Mesendoderm (in vitro differentiated cells): ENCODE measurements at regions not wholly inside any gene's neighbourhood (a gene's known extent, or its start where the extent isn't known, plus 50 kb on each side); places are given as distances from the start of the nearest gene placed in this dataset.
A peak's percentile ranks its signal among the peaks of the same experiment; 100 is the strongest.

ENCODE experiments used
- DNase-seq: peaks from one replicate; pipeline ENCODE4 v3.0.0; 2013
- H2AK5ac ChIP-seq: 2 replicates; pipeline ENCODE4 v1.6.1; 2013; ENCODE audit warnings: low read length, inconsistent platforms
- H2BK120ac ChIP-seq: 2 replicates; pipeline ENCODE4 v1.6.1; 2013; ENCODE audit warnings: low read depth, mild to moderate bottlenecking, low read length, moderate library complexity, mixed read lengths
- H2BK15ac ChIP-seq: replicated peaks from 2 replicates; pipeline ENCODE4 v1.6.1; 2013; ENCODE audit warnings: low read depth, mild to moderate bottlenecking, moderate library complexity
- H2BK5ac ChIP-seq: 2 replicates; pipeline ENCODE4 v1.6.1; 2013; ENCODE audit warnings: low read length, inconsistent platforms
- H3K18ac ChIP-seq: 2 replicates; pipeline ENCODE4 v1.6.1; 2013; ENCODE audit warnings: mild to moderate bottlenecking, low read length, mixed read lengths
- H3K23ac ChIP-seq: one replicate; pipeline ENCODE4 v1.6.1; 2013; ENCODE audit warnings: low read length
- H3K27ac ChIP-seq: 2 replicates; pipeline ENCODE4 v1.5.1; 2013; ENCODE audit warnings: low read depth, mild to moderate bottlenecking, inconsistent platforms, low read length, moderate library complexity
- H3K27me3 ChIP-seq: 2 replicates; pipeline ENCODE4 v1.6.1; 2013; ENCODE audit warnings: low read length, control low read depth, mild to moderate bottlenecking, inconsistent platforms; ENCODE audit not compliant: insufficient read depth, poor library complexity
- H3K36me3 ChIP-seq: 2 replicates; pipeline ENCODE4 v1.6.1; 2013; ENCODE audit warnings: low read length, inconsistent platforms; ENCODE audit not compliant: control insufficient read depth, insufficient read depth
- H3K4ac ChIP-seq: one replicate; pipeline ENCODE4 v1.6.1; 2013; ENCODE audit warnings: low read depth, mild to moderate bottlenecking, low read length, moderate library complexity
- H3K4me1 ChIP-seq: 2 replicates; pipeline ENCODE4 v1.6.1; 2013; ENCODE audit warnings: low read depth, low read length, inconsistent platforms; ENCODE audit not compliant: control insufficient read depth
- H3K4me2 ChIP-seq: 2 replicates; pipeline ENCODE4 v1.6.1; 2013; ENCODE audit warnings: low read length
- H3K4me3 ChIP-seq: 2 replicates; pipeline ENCODE4 v1.5.1; 2013; ENCODE audit warnings: mild to moderate bottlenecking, low read length
- H3K56ac ChIP-seq: one replicate; pipeline ENCODE4 v1.6.1; 2013; ENCODE audit warnings: low read length
- H3K79me1 ChIP-seq: 2 replicates; pipeline ENCODE4 v1.6.1; 2013; ENCODE audit warnings: low read length, inconsistent platforms
- H3K79me2 ChIP-seq: 2 replicates; pipeline ENCODE4 v1.6.1; 2013; ENCODE audit warnings: mild to moderate bottlenecking, low read length; ENCODE audit not compliant: control insufficient read depth, insufficient read depth
- H3K9ac ChIP-seq: 2 replicates; pipeline ENCODE4 v1.6.1; 2013; ENCODE audit warnings: low read length, inconsistent platforms
- H4K5ac ChIP-seq: one replicate; pipeline ENCODE4 v1.6.1; 2013; ENCODE audit warnings: low read length
- H4K8ac ChIP-seq: one replicate; pipeline ENCODE4 v1.6.1; 2013; ENCODE audit warnings: low read depth, mild to moderate bottlenecking, control low read depth, low read length, moderate library complexity
- WGBS: extraction: QIAGEN DNeasy Blood & Tissue Kit; methylation state at CpG from one replicate; pipeline ENCODE4 v1.1.7; 2013; ENCODE audit warnings: low lambda C conversion rate, missing lambda C conversion rate; ENCODE audit not compliant: insufficient coverage; ENCODE audit errors: extremely low coverage; 5-methylcytosine and 5-hydroxymethylcytosine counted together

DNA sequence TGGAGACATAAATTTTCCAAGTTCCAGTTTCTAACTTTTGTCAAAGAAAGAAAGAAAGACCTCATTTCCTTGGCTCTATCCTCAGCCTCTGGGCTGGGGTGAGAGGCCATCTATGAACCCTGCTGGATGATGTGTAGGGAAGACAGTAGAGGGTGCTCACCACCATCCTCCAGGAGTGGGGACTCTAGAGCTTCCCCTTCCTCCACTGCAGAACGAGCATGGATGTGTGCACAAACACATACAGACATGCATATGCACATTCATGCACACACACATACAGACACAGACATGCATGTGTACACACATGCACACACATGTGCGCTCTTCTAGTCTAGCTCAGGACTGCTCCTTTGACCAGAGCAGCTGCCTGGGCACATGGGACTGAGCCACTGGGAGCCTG, 565.8 kb downstream of the BUD13 start:
- H3K9ac ChIP-seq = no peak overlapping the region
- DNase-seq = no peak
- H2BK120ac ChIP-seq = no peak overlapping the region
- H2BK15ac ChIP-seq = no peak overlapping the region
- no CpG with 5 or more reads among the region's 2 CpGs for WGBS
- H3K79me2 ChIP-seq = no peaks in the 10 kb centered on the region
- no peak overlapping the region for H3K27ac ChIP-seq
- H3K56ac ChIP-seq = no peak overlapping the region
- no peak overlapping the region for H3K18ac ChIP-seq
- no peak overlapping the region for H3K4me2 ChIP-seq
- no peaks in the 10 kb centered on the region for H3K4me1 ChIP-seq
- H3K4ac ChIP-seq = no peak overlapping the region
- no peak overlapping the region for H3K23ac ChIP-seq
- H2BK5ac ChIP-seq = no peak overlapping the region
- H3K4me3 ChIP-seq = no peak overlapping the region
- H4K5ac ChIP-seq = no peak overlapping the region
- H3K27me3 ChIP-seq = no peaks in the 10 kb centered on the region
- no peak overlapping the region for H2AK5ac ChIP-seq
- H4K8ac ChIP-seq = no peak overlapping the region
- H3K79me1 ChIP-seq = no peaks in the 10 kb centered on the region
- no peaks in the 10 kb centered on the region for H3K36me3 ChIP-seq

DNA sequence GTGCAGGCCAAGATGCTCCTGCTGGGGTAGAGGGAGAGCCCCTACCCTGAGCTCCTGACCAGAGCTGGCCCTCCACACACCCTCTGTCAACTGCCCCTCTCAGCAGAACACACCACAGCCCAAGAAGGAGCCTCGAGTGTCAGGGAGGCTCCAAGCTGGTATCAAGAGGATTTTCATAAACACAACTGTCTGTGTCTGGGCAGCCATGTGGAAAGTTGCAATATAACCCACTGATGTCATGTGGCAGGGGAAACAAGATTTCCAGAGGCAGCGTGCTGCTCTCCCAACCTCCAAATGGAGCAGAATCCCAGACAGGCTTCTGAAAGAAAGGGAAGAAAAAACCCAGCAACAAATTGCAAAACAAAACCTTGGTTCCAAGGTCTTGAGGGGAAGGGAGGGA, 569.9 kb downstream of the BUD13 start:
- no peaks in the 10 kb centered on the region for H3K4me1 ChIP-seq
- H2AK5ac ChIP-seq = no peak overlapping the region
- WGBS = no CpG with 5 or more reads among the region's 2 CpGs
- H3K4me2 ChIP-seq = no peak overlapping the region
- H3K27ac ChIP-seq = no peak overlapping the region
- no peak overlapping the region for H3K56ac ChIP-seq
- DNase-seq = no peak
- no peaks in the 10 kb centered on the region for H3K79me2 ChIP-seq
- no peaks in the 10 kb centered on the region for H3K36me3 ChIP-seq
- H3K79me1 ChIP-seq = no peaks in the 10 kb centered on the region
- no peak overlapping the region for H3K18ac ChIP-seq
- no peaks in the 10 kb centered on the region for H3K27me3 ChIP-seq
- no peak overlapping the region for H3K4ac ChIP-seq
- no peak overlapping the region for H2BK5ac ChIP-seq
- H3K9ac ChIP-seq = no peak overlapping the region
- H3K4me3 ChIP-seq = no peak overlapping the region
- no peak overlapping the region for H4K5ac ChIP-seq
- H2BK120ac ChIP-seq = no peak overlapping the region
- no peak overlapping the region for H4K8ac ChIP-seq
- H2BK15ac ChIP-seq = no peak overlapping the region
- H3K23ac ChIP-seq = no peak overlapping the region

DNA sequence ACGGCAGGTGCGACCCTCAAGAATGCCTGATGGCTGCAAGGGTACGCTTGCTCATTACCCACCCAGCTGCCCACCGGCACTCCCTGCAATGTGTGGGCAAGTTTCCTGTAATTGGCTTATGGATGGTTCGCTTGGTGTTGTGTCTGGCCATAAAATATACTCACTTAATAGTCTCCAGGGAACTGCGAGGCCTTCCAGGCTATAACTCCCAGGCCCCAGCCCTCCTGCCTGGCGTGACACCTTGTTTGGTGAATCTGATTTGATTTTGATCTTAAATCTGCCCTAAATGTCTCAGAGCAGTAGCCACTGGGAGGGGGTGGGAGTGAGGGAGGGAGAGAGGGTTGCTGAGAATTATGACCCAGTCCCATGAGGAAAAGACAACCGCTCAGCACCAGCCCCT, 572.2 kb downstream of the BUD13 start:
- Histone ChIP-seq H3K4ac (no peak overlapping the region), H3K36me3 (no peaks in the 10 kb centered on the region), H2BK5ac (no peak overlapping the region), H3K4me1 (no peaks in the 10 kb centered on the region), H3K27ac (no peak overlapping the region), H3K56ac (no peak overlapping the region), H3K23ac (no peak overlapping the region), H2BK15ac (no peak overlapping the region), H3K9ac (no peak overlapping the region), H4K5ac (no peak overlapping the region), H3K4me3 (no peak overlapping the region), H2BK120ac (no peak overlapping the region), H3K79me2 (no peaks in the 10 kb centered on the region), H3K4me2 (no peak overlapping the region), H4K8ac (no peak overlapping the region), H3K79me1 (no peaks in the 10 kb centered on the region), H3K27me3 (no peaks in the 10 kb centered on the region), H2AK5ac (no peak overlapping the region), H3K18ac (no peak overlapping the region)
- no peak for DNase-seq
- WGBS = no CpG with 5 or more reads among the region's 8 CpGs

DNA sequence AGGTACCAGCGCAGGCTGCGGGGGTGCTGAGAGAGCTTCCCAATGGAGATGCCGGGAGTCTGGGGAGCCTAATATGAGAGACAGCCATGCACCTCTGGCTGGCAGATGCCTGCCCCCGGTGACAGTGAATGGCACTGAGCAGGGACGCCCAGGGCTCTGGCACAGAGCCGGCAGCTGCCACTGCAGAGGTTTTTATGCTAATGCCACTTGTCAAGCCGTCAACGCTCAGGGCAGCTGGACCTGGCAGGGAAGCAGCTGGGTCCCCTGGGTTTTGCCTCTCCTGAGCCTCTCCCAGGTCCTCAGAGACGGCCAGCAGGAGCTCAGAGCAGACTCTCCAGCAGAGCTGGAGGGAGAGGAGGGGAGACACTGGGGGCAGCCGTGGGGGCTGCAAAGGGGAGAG, 573.6 kb downstream of the BUD13 start:
- WGBS = no CpG with 5 or more reads among the region's 10 CpGs
- H3K4ac ChIP-seq = no peak overlapping the region
- H2BK15ac ChIP-seq = no peak overlapping the region

DNA sequence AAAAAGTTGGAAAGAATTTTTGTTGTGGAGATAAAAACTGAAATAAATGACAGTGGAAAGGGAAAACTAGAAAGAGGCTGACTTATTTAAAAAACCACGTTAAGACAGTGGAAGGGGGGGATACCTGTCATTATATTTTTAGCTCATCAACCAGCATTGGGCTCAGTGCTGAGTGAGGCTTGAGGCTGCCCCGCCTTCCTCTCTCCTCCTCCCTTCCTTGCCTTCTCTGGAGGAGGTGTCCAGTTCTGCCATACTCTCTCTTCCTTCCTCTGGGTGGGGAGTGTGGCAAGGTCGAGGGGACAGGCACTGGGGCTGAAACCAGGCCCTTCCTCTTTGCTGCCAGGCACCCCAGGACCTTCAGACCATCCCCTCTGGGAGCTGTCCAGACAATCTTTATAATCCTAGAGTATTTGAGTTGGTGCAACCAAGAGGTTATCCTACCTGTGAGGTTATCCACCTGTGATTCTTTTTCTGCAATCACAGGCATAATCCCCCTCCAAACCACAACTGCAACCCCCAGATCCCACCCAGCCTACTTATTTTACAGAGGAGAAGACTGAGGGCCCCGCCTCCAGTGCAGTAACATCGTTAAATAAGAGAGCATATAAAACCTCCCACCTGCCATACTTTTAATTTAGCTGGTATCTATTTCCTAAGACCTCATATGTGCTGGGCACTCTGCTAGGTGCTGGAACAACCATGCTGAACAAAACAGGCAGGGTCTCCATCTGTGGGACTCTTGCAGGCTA, 578.5 kb downstream of the BUD13 start:
- no peak overlapping the region for H2BK120ac ChIP-seq
- no CpG with 5 or more reads among the region's 5 CpGs for WGBS
- H3K56ac ChIP-seq = no peak overlapping the region
- H3K4me2 ChIP-seq = no peak overlapping the region
- H3K18ac ChIP-seq = no peak overlapping the region
- H3K79me2 ChIP-seq = no peaks in the 10 kb centered on the region
- no peak overlapping the region for H3K4ac ChIP-seq
- no peaks in the 10 kb centered on the region for H3K27me3 ChIP-seq
- H3K27ac ChIP-seq = no peak overlapping the region
- no peak overlapping the region for H2BK5ac ChIP-seq
- no peak overlapping the region for H4K8ac ChIP-seq
- no peaks in the 10 kb centered on the region for H3K36me3 ChIP-seq
- no peak overlapping the region for H2AK5ac ChIP-seq
- DNase-seq = peak; percentile 37
- H3K4me1 ChIP-seq = peaks cover 3% of the 10 kb centered on the region
- no peak overlapping the region for H2BK15ac ChIP-seq
- no peak overlapping the region for H4K5ac ChIP-seq
- no peak overlapping the region for H3K4me3 ChIP-seq
- H3K9ac ChIP-seq = no peak overlapping the region
- H3K23ac ChIP-seq = no peak overlapping the region
- no peaks in the 10 kb centered on the region for H3K79me1 ChIP-seq

More for the DNA sequence above, 573.6 kb downstream of the BUD13 start:
- Histone ChIP-seq H3K23ac (no peak overlapping the region), H3K4me3 (no peak overlapping the region), H3K9ac (no peak overlapping the region), H3K79me1 (no peaks in the 10 kb centered on the region), H2BK5ac (no peak overlapping the region), H4K8ac (no peak overlapping the region), H3K27ac (no peak overlapping the region), H3K4me2 (no peak overlapping the region), H4K5ac (no peak overlapping the region), H3K36me3 (no peaks in the 10 kb centered on the region), H2BK120ac (no peak overlapping the region), H3K79me2 (no peaks in the 10 kb centered on the region), H3K18ac (no peak overlapping the region), H3K27me3 (no peaks in the 10 kb centered on the region), H3K56ac (no peak overlapping the region), H2AK5ac (no peak overlapping the region), H3K4me1 (no peaks in the 10 kb centered on the region)
- no peak for DNase-seq
